GM18511 (cell line): ENCODE measurements at regions not wholly inside any gene's neighbourhood (a gene's known extent, or its start where the extent isn't known, plus 50 kb on each side); places are given as distances from the start of the nearest gene placed in this dataset.
"Not testable (repeated sequence)": the region's sequence is repeated elsewhere in the genome, so short reads cannot be mapped to it uniquely, and the experiment has no call there.

Experiments used
- ATAC-seq: cut with Tn5 transposase; IDR thresholded peaks from one replicate; pipeline ENCODE4 v1.9.1; 2021; ENCODE audit warnings: mild to moderate bottlenecking, moderate library complexity; ENCODE audit not compliant: unreplicated experiment

- no peak for ATAC-seq
These were observed 135.1 kb upstream of the RFX3 start for GRCh38 chr9:3660936-3661335.

DNA sequence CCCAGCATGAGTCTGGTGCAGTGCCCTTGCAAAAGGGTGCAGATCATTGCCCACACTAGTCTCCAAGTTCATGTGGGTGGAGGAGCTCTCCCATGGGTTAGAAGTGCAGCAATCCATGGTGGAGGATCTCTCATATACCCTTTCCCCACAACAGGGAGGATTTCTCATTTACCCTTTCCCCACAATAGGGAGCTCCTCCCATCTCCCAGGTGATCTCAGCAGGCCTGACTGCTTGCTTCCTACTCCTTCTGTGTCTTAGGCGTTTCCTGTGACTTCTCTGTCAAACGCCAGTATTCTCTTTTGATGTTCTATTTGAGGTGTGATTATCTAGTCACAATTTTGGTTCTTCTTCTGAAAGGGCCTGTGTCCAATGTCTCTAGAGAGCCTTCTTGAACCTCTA, 133.8 kb upstream of the RFX3 start:
- no peak for ATAC-seq

GRCh38 chr9:3658964-3659363, 133.2 kb upstream of the RFX3 start:
- no peak for ATAC-seq

- no peak for ATAC-seq
These were observed 130.4 kb upstream of the RFX3 start for GRCh38 chr9:3656224-3656623.

DNA sequence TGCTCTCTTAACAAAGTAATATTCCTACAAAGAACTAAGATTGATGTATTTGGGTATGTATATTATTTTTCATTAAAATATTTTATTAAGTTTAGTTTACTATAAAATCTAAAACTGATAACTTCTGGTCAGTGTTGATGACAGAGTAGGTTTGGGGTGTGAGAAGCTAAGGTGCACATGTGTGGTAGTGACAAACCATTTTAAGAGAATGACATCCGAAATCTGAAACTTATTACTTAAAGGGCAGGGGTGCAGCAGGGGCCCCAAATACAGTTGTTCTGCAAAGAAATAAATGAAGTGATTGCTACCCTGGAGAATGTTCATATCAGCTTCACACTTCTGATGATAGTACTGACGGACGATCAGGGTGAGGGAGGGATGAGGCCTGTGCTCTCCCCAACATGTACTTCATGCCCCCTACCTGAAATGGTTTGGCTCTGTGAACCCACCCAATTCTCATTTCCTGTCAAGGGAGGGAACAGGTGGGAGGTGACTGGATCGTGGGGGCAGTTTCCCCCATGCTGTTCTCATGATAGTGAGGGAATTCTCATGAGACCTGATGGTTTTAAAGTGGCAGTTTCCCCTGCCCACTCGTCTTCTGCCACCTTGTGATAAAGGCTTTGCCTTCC, 125.3 kb upstream of the RFX3 start:
- peak; percentile 58 for ATAC-seq

DNA sequence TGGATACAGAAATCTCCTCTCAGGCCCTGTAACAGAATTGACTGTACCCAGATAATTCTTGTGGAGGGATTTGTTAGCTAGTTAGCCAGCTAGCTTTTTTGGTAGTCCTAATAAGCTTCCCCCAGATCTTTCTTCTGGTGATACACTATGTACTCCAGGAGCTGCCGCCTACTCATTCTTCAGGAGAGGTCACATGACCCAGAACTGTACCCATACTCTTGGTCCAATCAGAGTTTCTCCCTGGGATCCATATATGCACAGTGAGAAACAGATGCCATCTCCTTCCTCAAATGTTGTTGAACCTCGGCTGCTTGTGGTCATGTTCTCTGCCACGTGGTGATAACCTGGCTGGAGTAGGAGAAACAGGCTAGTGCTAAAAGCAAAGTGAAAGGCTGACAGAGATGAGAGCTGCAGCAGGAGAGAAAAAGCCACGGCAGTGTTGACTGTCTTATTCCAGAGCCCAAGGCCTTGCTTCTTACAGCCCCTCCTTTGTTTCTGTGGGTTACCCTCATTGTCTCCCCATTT, 123.0 kb upstream of the RFX3 start:
- ATAC-seq, result no peak

DNA sequence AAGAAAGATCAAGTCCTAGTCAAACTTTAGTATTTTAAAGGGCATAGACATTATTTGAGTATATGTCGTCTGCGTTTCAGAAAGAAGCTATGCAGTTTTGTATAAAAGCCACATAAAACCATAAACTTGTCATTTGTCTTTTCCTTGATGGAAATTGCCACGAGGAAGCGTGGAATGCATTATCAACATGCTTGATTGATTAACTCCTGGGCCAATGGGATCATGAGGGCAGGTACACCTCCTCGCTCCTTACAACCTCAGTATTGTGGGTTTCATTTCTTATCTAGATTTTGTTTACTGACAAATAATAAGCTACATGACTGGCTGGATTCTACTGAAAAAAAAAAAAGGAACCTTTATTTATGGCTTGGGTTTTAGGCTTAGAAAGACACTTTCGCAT, 122.5 kb upstream of the RFX3 start:
- no peak for ATAC-seq

DNA sequence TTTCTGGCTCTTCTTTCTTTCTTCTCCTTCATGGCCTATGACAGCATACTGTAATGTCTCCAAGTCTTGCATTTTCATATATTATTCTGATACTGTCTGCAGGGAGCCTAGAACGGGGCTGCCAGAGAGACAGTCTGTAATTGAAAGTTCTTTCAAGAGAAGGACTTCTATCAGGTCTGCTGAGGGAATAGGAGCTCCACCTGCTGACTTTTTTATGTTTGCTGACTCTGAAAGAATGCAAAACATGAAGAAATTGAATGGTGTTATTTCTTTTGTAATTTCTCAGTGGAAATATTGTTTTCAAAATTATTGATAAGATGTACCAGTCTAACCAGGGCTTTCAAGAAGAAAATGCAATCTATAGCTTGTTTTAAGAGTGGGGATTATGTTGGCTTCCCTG, 121.9 kb upstream of the RFX3 start:
- no peak for ATAC-seq

DNA sequence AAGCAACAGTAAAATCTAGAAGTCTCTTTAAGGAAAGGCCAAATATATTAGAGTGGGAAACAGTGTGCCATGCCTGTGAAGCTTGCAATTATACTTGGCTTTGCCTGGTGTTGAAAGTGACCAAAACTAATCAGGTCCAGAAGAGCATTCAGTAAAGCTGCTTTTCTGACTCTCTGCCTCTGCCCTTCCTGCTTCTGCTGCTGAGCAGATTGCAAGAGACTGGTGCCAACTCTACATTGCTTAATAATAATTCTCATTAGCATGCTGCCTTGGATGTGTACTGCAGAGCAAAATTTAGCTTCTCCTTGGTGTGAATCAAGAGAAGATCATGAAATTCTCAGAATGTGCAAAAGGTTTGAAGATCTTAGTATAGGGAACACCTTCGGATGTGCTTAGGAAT, 120.4 kb upstream of the RFX3 start:
- ATAC-seq, result no peak

DNA sequence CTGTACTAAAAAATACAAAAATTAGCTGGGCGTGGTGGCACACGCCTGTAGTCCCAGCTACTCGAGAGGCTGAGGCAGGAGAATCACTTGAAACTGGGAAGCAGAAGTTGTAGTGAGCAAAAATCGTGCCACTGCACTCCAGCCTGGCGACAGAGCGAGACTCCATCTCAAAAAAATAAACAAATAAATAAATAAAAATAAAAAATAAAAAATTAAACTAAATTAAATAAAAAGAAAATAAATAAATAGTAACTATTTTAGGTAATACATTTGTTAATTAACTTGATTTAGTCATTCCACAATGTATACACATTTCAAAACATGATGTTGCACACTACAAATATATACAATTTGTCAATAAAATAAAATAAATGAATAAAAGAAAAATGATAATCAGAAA, 116.3 kb upstream of the RFX3 start:
- ATAC-seq, result not testable (repeated sequence)

- ATAC-seq, result no peak
These were observed 103.7 kb upstream of the RFX3 start for GRCh38 chr9:3629495-3629894.

DNA sequence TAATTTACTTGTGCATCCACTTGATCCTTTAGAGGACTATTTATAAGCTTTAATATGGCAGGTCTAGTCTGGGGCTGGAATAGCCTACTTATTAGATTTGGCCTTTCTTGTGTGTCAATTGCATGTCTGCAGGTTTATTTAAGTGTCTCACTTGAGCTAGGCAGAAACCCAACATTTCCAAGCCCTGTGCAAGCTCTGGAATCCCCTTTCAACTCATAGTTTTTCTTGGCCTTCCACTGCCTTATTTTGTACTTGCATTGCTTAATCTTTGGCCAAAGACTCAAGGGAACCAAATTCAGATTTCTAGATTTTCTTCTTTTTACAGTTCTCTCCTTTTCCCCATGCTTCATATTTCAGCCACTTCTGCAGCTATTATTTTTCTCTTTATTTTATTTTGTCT, 102.4 kb upstream of the RFX3 start:
- no peak for ATAC-seq

DNA sequence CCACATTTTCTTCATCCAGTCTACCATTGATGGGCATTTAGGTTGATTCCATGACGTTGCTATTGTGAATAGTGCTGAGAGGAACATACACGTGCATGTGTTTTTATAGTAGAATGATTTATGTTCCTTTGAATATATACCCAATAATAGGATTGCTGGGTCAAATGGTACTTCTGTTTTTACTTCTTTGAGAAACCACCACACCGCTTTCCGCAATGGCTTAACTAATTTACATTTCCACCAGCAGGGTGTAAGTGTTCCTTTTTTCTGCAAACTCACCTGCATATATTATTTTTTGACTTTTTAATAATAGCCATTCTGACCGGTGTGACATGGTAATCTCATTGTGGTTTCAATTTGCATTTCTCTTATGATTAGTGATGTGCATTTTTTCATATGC, 82.2 kb upstream of the RFX3 start:
- ATAC-seq, result peak; percentile 86

GRCh38 chr9:3600672-3601071, 74.9 kb upstream of the RFX3 start:
- ATAC-seq, result no peak

- no peak for ATAC-seq
These were observed 72.0 kb upstream of the RFX3 start for GRCh38 chr9:3597792-3598191.

- ATAC-seq, result no peak
These were observed 60.3 kb upstream of the RFX3 start for GRCh38 chr9:3586066-3586465.

GRCh38 chr9:3585606-3586005, 59.8 kb upstream of the RFX3 start:
- no peak for ATAC-seq

DNA sequence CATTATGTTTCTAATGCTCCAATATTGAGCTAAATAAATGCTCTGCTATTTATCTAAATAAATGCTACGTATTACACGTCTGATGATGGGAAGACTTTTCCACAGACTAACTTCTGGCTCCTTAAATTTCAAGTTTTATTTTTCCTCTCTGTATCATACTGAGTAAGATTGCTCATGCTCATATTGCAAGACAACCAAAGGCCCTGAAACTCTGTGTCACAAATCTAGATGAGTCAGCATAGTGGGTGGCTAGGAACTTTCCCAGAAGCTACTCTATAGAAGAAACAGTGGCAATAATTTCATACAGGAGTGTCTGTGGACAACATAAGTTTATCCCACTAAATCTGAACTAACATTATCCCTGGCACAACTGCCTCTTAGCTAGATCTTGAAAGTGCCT, 53.0 kb upstream of the RFX3 start:
- ATAC-seq, result no peak

GRCh38 chr9:3576328-3576727, 50.5 kb upstream of the RFX3 start:
- ATAC-seq, result no peak

GRCh38 chr9:3575821-3576220, 50.0 kb upstream of the RFX3 start:
- ATAC-seq, result no peak
